ENCODE measurements at regions not wholly inside any gene's neighbourhood (a gene's known extent, or its start where the extent isn't known, plus 50 kb on each side); places are given as distances from the start of the nearest gene placed in this dataset.
"Not testable (repeated sequence)": the region's sequence is repeated elsewhere in the genome, so short reads cannot be mapped to it uniquely, and the experiment has no call there.

GRCh38 chrY:7796128-7796527 is 884.6 kb upstream of the AMELY start:
- no peak for DNase-seq

GRCh38 chrY:7794441-7794840 is 882.9 kb upstream of the AMELY start:
- DNase-seq = peak; percentile 80

GRCh38 chrY:7793989-7794388 is 882.4 kb upstream of the AMELY start:
- peak; percentile 48 for DNase-seq

- DNase-seq = no peak
Measured at GRCh38 chrY:7792431-7792830, 880.9 kb upstream of the AMELY start.

- no peak for DNase-seq
Measured at GRCh38 chrY:7781501-7781900, 869.9 kb upstream of the AMELY start.

- DNase-seq = not testable (repeated sequence)
Measured at GRCh38 chrY:7775436-7775835, 863.9 kb upstream of the AMELY start.

GRCh38 chrY:7771771-7772170 is 860.2 kb upstream of the AMELY start:
- peak; percentile 20 for DNase-seq

GRCh38 chrY:7769790-7770375 is 858.3 kb upstream of the AMELY start:
- DNase-seq = peak; percentile 20

GRCh38 chrY:7768901-7769300 is 857.3 kb upstream of the AMELY start:
- DNase-seq = no peak

- DNase-seq = no peak
Measured at GRCh38 chrY:7753711-7754110, 842.2 kb upstream of the AMELY start.

- no peak for DNase-seq
Measured at GRCh38 chrY:7746781-7747180, 835.2 kb upstream of the AMELY start.

- DNase-seq = no peak
Measured at GRCh38 chrY:7745581-7745901, 834.0 kb upstream of the AMELY start.

GRCh38 chrY:7744691-7745580 is 833.4 kb upstream of the AMELY start:
- DNase-seq = peak; percentile 44

- no peak for DNase-seq
Measured at GRCh38 chrY:7736847-7737365, 825.4 kb upstream of the AMELY start.

GRCh38 chrY:7731651-7732050 is 820.1 kb upstream of the AMELY start:
- DNase-seq = no peak

GRCh38 chrY:7730664-7731063 is 819.1 kb upstream of the AMELY start:
- no peak for DNase-seq

- DNase-seq = no peak
Measured at GRCh38 chrY:7730071-7730470, 818.5 kb upstream of the AMELY start.

GRCh38 chrY:7729318-7730011 is 817.9 kb upstream of the AMELY start:
- peak; percentile 80 for DNase-seq

GRCh38 chrY:7728935-7729317 is 817.4 kb upstream of the AMELY start:
- DNase-seq = peak; percentile 66

GRCh38 chrY:7725791-7726460 is 814.4 kb upstream of the AMELY start:
- DNase-seq = no peak

GRCh38 chrY:7723991-7724632 is 812.6 kb upstream of the AMELY start:
- peak; percentile 18 for DNase-seq

GRCh38 chrY:7723127-7723526 is 811.6 kb upstream of the AMELY start:
- DNase-seq = no peak

- no peak for DNase-seq
Measured at GRCh38 chrY:7722566-7722965, 811.0 kb upstream of the AMELY start.

All from fibroblast of skin of right biceps (primary cell).